HEK293T (cell line): ENCODE measurements at regions not wholly inside any gene's neighbourhood (a gene's known extent, or its start where the extent isn't known, plus 50 kb on each side); places are given as distances from the start of the nearest gene placed in this dataset.

ENCODE experiments used
- BHLHE40 ChIP-seq: fragments of 450-650 bp; IDR thresholded peaks from 2 replicates; pipeline ENCODE4 v1.6.1; 2016; ENCODE audit warnings: mild to moderate bottlenecking, moderate library complexity, borderline replicate concordance
- ELF4 ChIP-seq: fragments of 450-650 bp; IDR thresholded peaks from 2 replicates; pipeline ENCODE4 v1.6.1; 2017; ENCODE audit warnings: antibody characterized with exemption
- FOXA1 ChIP-seq: fragments of 450-650 bp; IDR thresholded peaks from 2 replicates; pipeline ENCODE4 v1.6.1; 2016; ENCODE audit warnings: mild to moderate bottlenecking
- FOXK2 ChIP-seq: fragments of 450-650 bp; IDR thresholded peaks from 2 replicates; pipeline ENCODE4 v1.6.1; 2016; ENCODE audit warnings: mild to moderate bottlenecking
- HDGF ChIP-seq: fragments of 450-650 bp; IDR thresholded peaks from 2 replicates; pipeline ENCODE4 v1.6.1; 2017; ENCODE audit warnings: antibody characterized with exemption, borderline replicate concordance
- LEF1 ChIP-seq: fragments of 450-650 bp; IDR thresholded peaks from 2 replicates; pipeline ENCODE4 v1.6.1; 2017; ENCODE audit warnings: mild to moderate bottlenecking, borderline replicate concordance
- SP1 ChIP-seq: fragments of 450-650 bp; IDR thresholded peaks from 2 replicates; pipeline ENCODE4 v1.6.1; 2017
- SUZ12 ChIP-seq: fragments of 450-650 bp; IDR thresholded peaks from 2 replicates; pipeline ENCODE4 v1.6.1; 2016; ENCODE audit warnings: mild to moderate bottlenecking
- TARDBP ChIP-seq: fragments of 450-650 bp; IDR thresholded peaks from 2 replicates; pipeline ENCODE4 v1.6.1; 2016
- TF ChIP-seq, protein P1 (sequence below): fragments of 450-650 bp; IDR thresholded peaks from 2 replicates; pipeline ENCODE4 v1.6.1; 2016

DNA sequence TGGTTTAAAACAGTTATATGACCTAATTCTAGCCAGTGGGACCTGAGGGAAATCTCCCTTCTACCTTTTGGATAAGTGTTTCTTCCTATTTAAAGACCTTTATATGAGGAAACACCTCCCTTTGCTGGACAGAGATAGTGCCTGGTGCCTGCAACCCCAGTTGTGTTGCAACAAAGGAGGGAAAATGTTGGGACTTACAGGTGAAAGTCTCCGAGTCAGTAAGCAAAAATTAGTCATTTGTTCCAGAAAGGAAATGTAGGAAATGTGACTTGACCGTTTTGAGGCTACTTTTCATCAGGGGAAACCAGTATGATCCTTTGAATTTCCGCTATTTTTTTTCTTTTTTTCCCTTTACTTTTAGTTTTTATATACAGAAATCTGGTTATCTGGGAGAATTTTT, 165.5 kb downstream of the DKK1 start:
- no peak for TF ChIP-seq HDGF
- no peak for TF ChIP-seq FOXK2
- TF ChIP-seq, protein P1, sequence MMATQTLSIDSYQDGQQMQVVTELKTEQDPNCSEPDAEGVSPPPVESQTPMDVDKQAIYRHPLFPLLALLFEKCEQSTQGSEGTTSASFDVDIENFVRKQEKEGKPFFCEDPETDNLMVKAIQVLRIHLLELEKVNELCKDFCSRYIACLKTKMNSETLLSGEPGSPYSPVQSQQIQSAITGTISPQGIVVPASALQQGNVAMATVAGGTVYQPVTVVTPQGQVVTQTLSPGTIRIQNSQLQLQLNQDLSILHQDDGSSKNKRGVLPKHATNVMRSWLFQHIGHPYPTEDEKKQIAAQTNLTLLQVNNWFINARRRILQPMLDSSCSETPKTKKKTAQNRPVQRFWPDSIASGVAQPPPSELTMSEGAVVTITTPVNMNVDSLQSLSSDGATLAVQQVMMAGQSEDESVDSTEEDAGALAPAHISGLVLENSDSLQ = no peak
- no peak for TF ChIP-seq SUZ12
- TF ChIP-seq LEF1 = no peak
- no peak for TF ChIP-seq FOXA1
- TF ChIP-seq BHLHE40 = no peak
- no peak for TF ChIP-seq ELF4
- TF ChIP-seq SP1 = no peak
- TF ChIP-seq TARDBP = no peak
